ENCODE measurements at regions not wholly inside any gene's neighbourhood (a gene's known extent, or its start where the extent isn't known, plus 50 kb on each side); places are given as distances from the start of the nearest gene placed in this dataset.

- Histone ChIP-seq H2AK9ac (replicated peaks; ENCODE audit: low read depth, low read length, poor library complexity) (no peak overlapping the region), H3K23ac (ENCODE audit: low read depth, low read length) (no peak overlapping the region), H3K18ac (ENCODE audit: low read depth, low read length) (no peak overlapping the region), H3K4me2 (ENCODE audit: low read depth, low read length) (no peak overlapping the region), H3K14ac (replicated peaks; ENCODE audit: low read depth, low read length) (no peak overlapping the region), H3K56ac (ENCODE audit: extremely low read depth, insufficient read depth, low read length) (no peak overlapping the region), H3K27ac (ENCODE audit: insufficient read depth, low read length) (no peak overlapping the region), H2AK5ac (ENCODE audit: low read depth, low read length) (no peak overlapping the region), H3K9me1 (ENCODE audit: insufficient read depth, low read length) (no peaks in the 10 kb centered on the region), H3K4me1 (ENCODE audit: control insufficient read depth, insufficient read depth, low read length) (no peaks in the 10 kb centered on the region), H2BK20ac (ENCODE audit: low read depth, low read length) (no peak overlapping the region), H3K9me3 (ENCODE audit: control insufficient read depth, insufficient read depth, low read length) (peaks cover 17% of the 10 kb centered on the region), H2BK120ac (ENCODE audit: low read depth, low read length) (no peak overlapping the region), H3K4ac (ENCODE audit: low read depth, low read length) (no peak overlapping the region), H2BK5ac (ENCODE audit: low read depth, low read length, poor library complexity, severe bottlenecking) (no peak overlapping the region), H2AFZ (replicated peaks; ENCODE audit: low read length, poor library complexity) (no peak overlapping the region), H4K20me1 (ENCODE audit: insufficient read depth, low read length) (no peaks in the 10 kb centered on the region), H3K36me3 (ENCODE audit: control insufficient read depth, insufficient read depth, low read length) (no peaks in the 10 kb centered on the region), H3K4me3 (ENCODE audit: insufficient read depth, low read depth, low read length) (no peak overlapping the region), H3K9ac (ENCODE audit: low read depth, low read length) (no peak overlapping the region), H4K5ac (ENCODE audit: low read depth, low read length) (no peak overlapping the region), H4K8ac (ENCODE audit: low read depth in 2 of 2, low read length in 2 of 2) (no peak overlapping the region), H2BK15ac (ENCODE audit: low read depth, low read length) (no peak overlapping the region), H4K91ac (ENCODE audit: insufficient read depth, low read depth, low read length) (no peak overlapping the region), H3K79me1 (ENCODE audit: low read depth in 1 of 2, low read length in 2 of 2) (no peaks in the 10 kb centered on the region), H3K27me3 (ENCODE audit: control insufficient read depth, insufficient read depth, low read length) (no peaks in the 10 kb centered on the region)
- DNase-seq (no peak), ATAC-seq (ENCODE audit: low read depth) (no peak)
- ChIA-PET CTCF (no interaction called here), POLR2A (ENCODE audit: unreplicated experiment) (no interaction called here)
- in situ Hi-C loops (cut with MboI; ENCODE audit: low sequenced_read_pairs) (no loop called here), intact Hi-C loops (cut with micrococcal nuclease) (no loop called here), dilution Hi-C loops (cut with HindIII; ENCODE audit: low sequenced_read_pairs, unreplicated experiment) (no loop called here)
- 5% methylated on average over 3 of the region's 7 CpGs; no CpG with 5 or more reads in 1 of the 2 experiments for WGBS, 2 experiments (ENCODE audit: extremely low coverage in 2 of 2, insufficient read length in 1 of 2)
- TF ChIP-seq RCOR1 (IDR thresholded peaks at IDR 0.05; ENCODE audit: insufficient replicate concordance, low read length) (no peak), RFX5 (IDR thresholded peaks at IDR 0.05; ENCODE audit: low read depth, low read length) (no peak), CTCF (conservative IDR thresholded peaks at IDR 0.05; ENCODE audit: low read depth, low read length) (no peak), CHD1 (IDR thresholded peaks at IDR 0.05; ENCODE audit: low read depth, low read length) (no peak), FOS (IDR thresholded peaks at IDR 0.05; ENCODE audit: low read depth, low read length) (no peak), MAZ (IDR thresholded peaks at IDR 0.05; ENCODE audit: borderline replicate concordance, low read depth, low read length) (no peak), NFE2L2 (IDR thresholded peaks at IDR 0.05; ENCODE audit: low read depth, low read length) (no peak), MAFK (IDR thresholded peaks at IDR 0.05; ENCODE audit: low read depth, low read length) (no peak), ELK1 (IDR thresholded peaks at IDR 0.05; ENCODE audit: borderline replicate concordance, low read depth, low read length) (no peak), USF2 (IDR thresholded peaks at IDR 0.05; ENCODE audit: low read depth, low read length) (no peak), RAD21 (IDR thresholded peaks at IDR 0.05; ENCODE audit: low read length) (no peak), MXI1 (IDR thresholded peaks at IDR 0.05; ENCODE audit: borderline replicate concordance, low read depth, low read length) (no peak), BHLHE40 (IDR thresholded peaks at IDR 0.05; ENCODE audit: low read depth, low read length) (no peak), SMC3 (IDR thresholded peaks at IDR 0.05; ENCODE audit: low read depth, low read length) (no peak), POLR2A (IDR thresholded peaks at IDR 0.05; ENCODE audit: low read depth, low read length) (no peak), CEBPB (IDR thresholded peaks at IDR 0.05; ENCODE audit: low read depth, low read length) (no peak)
- BruUV-seq (replicated peaks): no TSS peak
Observed at GRCh38 chr7:109549471-109550193, 980.0 kb downstream of the DNAJB9 start.
